H1 (cell line): ENCODE measurements at regions not wholly inside any gene's neighbourhood (a gene's known extent, or its start where the extent isn't known, plus 50 kb on each side); places are given as distances from the start of the nearest gene placed in this dataset.

ENCODE experiments used
- NRF1 ChIP-seq: IDR thresholded peaks from 2 replicates; pipeline ENCODE4 v1.6.1; 2011; ENCODE audit warnings: mild to moderate bottlenecking, low read depth, low read length, improper control_type of control experiment
- TAF7 ChIP-seq: optimal IDR thresholded peaks from 2 replicates; pipeline ENCODE3; 2011; ENCODE audit warnings: low read depth, mild to moderate bottlenecking, inconsistent platforms, low read length, moderate library complexity, borderline replicate concordance
- TF ChIP-seq, protein P1 (sequence below): fragments of 300-600 bp; sonication (generic); IDR thresholded peaks from 2 replicates; pipeline ENCODE4 v1.7.1; 2012; ENCODE audit warnings: low read length, moderate library complexity, mild to moderate bottlenecking, inconsistent platforms; ENCODE audit not compliant: insufficient replicate concordance

DNA sequence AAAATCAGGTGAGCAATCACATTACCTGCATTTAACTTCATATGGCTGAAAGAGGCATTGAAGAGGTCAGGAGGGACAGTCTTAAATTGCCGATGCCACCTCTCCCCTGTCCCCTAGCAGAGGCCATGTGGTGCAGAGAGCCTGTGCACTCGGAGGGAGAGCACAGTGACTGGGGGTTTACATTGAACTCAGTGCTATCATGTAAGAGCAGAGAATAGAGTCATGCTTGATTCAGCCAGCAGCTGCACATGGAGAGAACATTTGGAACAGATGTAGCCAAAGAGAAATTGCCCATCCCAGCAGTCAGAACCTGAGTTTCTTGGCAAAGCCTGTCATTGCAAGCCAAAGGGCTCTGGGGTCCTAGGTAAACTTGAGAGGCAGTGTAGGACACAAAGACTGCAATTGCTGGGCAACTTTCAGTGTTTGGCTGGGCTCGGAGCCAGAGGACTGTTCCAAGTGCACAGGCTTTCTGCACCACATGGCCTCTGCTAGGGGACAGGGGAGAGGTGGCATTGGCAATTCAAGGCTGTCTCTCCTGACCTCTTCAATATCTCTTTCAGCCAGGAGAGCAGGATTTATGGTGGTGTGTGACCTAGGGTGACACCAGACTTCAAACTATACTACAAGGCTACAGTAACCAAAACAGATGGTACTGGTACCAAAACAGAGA, 267.1 kb downstream of the REEP3 start (continued):
- TF ChIP-seq, protein P1, sequence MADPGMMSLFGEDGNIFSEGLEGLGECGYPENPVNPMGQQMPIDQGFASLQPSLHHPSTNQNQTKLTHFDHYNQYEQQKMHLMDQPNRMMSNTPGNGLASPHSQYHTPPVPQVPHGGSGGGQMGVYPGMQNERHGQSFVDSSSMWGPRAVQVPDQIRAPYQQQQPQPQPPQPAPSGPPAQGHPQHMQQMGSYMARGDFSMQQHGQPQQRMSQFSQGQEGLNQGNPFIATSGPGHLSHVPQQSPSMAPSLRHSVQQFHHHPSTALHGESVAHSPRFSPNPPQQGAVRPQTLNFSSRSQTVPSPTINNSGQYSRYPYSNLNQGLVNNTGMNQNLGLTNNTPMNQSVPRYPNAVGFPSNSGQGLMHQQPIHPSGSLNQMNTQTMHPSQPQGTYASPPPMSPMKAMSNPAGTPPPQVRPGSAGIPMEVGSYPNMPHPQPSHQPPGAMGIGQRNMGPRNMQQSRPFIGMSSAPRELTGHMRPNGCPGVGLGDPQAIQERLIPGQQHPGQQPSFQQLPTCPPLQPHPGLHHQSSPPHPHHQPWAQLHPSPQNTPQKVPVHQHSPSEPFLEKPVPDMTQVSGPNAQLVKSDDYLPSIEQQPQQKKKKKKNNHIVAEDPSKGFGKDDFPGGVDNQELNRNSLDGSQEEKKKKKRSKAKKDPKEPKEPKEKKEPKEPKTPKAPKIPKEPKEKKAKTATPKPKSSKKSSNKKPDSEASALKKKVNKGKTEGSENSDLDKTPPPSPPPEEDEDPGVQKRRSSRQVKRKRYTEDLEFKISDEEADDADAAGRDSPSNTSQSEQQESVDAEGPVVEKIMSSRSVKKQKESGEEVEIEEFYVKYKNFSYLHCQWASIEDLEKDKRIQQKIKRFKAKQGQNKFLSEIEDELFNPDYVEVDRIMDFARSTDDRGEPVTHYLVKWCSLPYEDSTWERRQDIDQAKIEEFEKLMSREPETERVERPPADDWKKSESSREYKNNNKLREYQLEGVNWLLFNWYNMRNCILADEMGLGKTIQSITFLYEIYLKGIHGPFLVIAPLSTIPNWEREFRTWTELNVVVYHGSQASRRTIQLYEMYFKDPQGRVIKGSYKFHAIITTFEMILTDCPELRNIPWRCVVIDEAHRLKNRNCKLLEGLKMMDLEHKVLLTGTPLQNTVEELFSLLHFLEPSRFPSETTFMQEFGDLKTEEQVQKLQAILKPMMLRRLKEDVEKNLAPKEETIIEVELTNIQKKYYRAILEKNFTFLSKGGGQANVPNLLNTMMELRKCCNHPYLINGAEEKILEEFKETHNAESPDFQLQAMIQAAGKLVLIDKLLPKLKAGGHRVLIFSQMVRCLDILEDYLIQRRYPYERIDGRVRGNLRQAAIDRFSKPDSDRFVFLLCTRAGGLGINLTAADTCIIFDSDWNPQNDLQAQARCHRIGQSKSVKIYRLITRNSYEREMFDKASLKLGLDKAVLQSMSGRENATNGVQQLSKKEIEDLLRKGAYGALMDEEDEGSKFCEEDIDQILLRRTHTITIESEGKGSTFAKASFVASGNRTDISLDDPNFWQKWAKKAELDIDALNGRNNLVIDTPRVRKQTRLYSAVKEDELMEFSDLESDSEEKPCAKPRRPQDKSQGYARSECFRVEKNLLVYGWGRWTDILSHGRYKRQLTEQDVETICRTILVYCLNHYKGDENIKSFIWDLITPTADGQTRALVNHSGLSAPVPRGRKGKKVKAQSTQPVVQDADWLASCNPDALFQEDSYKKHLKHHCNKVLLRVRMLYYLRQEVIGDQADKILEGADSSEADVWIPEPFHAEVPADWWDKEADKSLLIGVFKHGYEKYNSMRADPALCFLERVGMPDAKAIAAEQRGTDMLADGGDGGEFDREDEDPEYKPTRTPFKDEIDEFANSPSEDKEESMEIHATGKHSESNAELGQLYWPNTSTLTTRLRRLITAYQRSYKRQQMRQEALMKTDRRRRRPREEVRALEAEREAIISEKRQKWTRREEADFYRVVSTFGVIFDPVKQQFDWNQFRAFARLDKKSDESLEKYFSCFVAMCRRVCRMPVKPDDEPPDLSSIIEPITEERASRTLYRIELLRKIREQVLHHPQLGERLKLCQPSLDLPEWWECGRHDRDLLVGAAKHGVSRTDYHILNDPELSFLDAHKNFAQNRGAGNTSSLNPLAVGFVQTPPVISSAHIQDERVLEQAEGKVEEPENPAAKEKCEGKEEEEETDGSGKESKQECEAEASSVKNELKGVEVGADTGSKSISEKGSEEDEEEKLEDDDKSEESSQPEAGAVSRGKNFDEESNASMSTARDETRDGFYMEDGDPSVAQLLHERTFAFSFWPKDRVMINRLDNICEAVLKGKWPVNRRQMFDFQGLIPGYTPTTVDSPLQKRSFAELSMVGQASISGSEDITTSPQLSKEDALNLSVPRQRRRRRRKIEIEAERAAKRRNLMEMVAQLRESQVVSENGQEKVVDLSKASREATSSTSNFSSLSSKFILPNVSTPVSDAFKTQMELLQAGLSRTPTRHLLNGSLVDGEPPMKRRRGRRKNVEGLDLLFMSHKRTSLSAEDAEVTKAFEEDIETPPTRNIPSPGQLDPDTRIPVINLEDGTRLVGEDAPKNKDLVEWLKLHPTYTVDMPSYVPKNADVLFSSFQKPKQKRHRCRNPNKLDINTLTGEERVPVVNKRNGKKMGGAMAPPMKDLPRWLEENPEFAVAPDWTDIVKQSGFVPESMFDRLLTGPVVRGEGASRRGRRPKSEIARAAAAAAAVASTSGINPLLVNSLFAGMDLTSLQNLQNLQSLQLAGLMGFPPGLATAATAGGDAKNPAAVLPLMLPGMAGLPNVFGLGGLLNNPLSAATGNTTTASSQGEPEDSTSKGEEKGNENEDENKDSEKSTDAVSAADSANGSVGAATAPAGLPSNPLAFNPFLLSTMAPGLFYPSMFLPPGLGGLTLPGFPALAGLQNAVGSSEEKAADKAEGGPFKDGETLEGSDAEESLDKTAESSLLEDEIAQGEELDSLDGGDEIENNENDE: no peak
- no peak for TF ChIP-seq NRF1
- TF ChIP-seq TAF7: no peak
